ENCODE measurements at regions not wholly inside any gene's neighbourhood (a gene's known extent, or its start where the extent isn't known, plus 50 kb on each side); places are given as distances from the start of the nearest gene placed in this dataset.

GRCh38 chr4:130559268-130559667, 1463.3 kb downstream of the C4orf33 start:
- no peak for TF ChIP-seq POLR2AphosphoS5 (IDR thresholded peaks at IDR 0.05; ENCODE audit: insufficient read depth in 1 of 2, low read depth in 1 of 2)
- TF ChIP-seq CTCF (IDR thresholded peaks at IDR 0.05), result no peak
- no peak for TF ChIP-seq POLR2A (IDR thresholded peaks at IDR 0.05)
- Histone ChIP-seq H3K4me3 (no peak overlapping the region), H3K36me3 (no peaks in the 10 kb centered on the region), H3K27ac (no peak overlapping the region), H3K27me3 (no peaks in the 10 kb centered on the region), H3K9me3 (no peaks in the 10 kb centered on the region), H3K4me1 (no peaks in the 10 kb centered on the region)
- intact Hi-C loops (cut with DNase I), result no loop called here
- DNase-seq (ENCODE audit: extremely low spot score in 2 of 2), result no peak

- no peaks in the 10 kb centered on the region for H3K27me3 ChIP-seq
- no peaks in the 10 kb centered on the region for H3K9me3 ChIP-seq
- no peak for TF ChIP-seq POLR2A (IDR thresholded peaks at IDR 0.05)
- no peak for TF ChIP-seq POLR2AphosphoS5 (IDR thresholded peaks at IDR 0.05; ENCODE audit: insufficient read depth in 1 of 2, low read depth in 1 of 2)
- TF ChIP-seq CTCF (IDR thresholded peaks at IDR 0.05), result no peak
- no peak for DNase-seq (ENCODE audit: extremely low spot score in 2 of 2)
- H3K4me3 ChIP-seq, result peak overlapping the region; percentile 20 to 21
- H3K27ac ChIP-seq, result no peak overlapping the region
- intact Hi-C loops (cut with DNase I), result no loop called here
- H3K4me1 ChIP-seq, result no peaks in the 10 kb centered on the region
- H3K36me3 ChIP-seq, result no peaks in the 10 kb centered on the region
Measured at GRCh38 chr4:130563185-130563888, 1467.4 kb downstream of the C4orf33 start.

GRCh38 chr4:130563889-130564418, 1468.0 kb downstream of the C4orf33 start:
- Histone ChIP-seq H3K27me3 (no peaks in the 10 kb centered on the region), H3K4me3 (peak overlapping the region; percentile 20 to 21), H3K9me3 (no peaks in the 10 kb centered on the region), H3K36me3 (no peaks in the 10 kb centered on the region), H3K27ac (no peak overlapping the region), H3K4me1 (no peaks in the 10 kb centered on the region)
- TF ChIP-seq POLR2AphosphoS5 (IDR thresholded peaks at IDR 0.05; ENCODE audit: insufficient read depth in 1 of 2, low read depth in 1 of 2) (no peak), POLR2A (IDR thresholded peaks at IDR 0.05) (no peak), CTCF (IDR thresholded peaks at IDR 0.05) (no peak)
- intact Hi-C loops (cut with DNase I), result no loop called here
- DNase-seq (ENCODE audit: extremely low spot score in 2 of 2), result no peak

DNA sequence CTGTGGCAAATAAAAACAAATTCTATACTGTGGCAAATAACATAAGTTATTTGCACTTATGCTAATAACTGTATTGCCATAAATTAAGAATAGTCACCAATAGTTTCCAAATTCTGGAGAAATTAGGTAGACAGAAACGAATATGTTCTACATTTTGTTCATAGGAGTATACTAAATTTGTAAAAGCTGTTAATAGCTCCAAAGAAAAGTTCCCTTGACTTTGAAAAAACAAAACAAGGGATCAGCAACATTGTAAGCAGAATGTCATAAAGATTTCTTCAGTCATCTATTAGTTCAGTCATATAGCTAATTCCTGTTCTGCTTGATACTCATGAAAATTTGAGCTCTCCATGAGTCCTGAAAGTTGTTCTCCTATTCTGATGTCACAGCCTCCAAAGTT, 1472.8 kb downstream of the C4orf33 start:
- Histone ChIP-seq H3K27ac (no peak overlapping the region), H3K4me3 (no peak overlapping the region), H3K27me3 (no peaks in the 10 kb centered on the region)

More for the DNA sequence above, 1472.8 kb downstream of the C4orf33 start:
- no peaks in the 10 kb centered on the region for H3K36me3 ChIP-seq
- no peaks in the 10 kb centered on the region for H3K4me1 ChIP-seq
- intact Hi-C loops (cut with DNase I), result no loop called here
- no peak for DNase-seq (ENCODE audit: extremely low spot score in 2 of 2)
- H3K9me3 ChIP-seq, result no peaks in the 10 kb centered on the region
- no peak for TF ChIP-seq POLR2AphosphoS5 (IDR thresholded peaks at IDR 0.05; ENCODE audit: insufficient read depth in 1 of 2, low read depth in 1 of 2)
- no peak for TF ChIP-seq CTCF (IDR thresholded peaks at IDR 0.05)
- TF ChIP-seq POLR2A (IDR thresholded peaks at IDR 0.05), result no peak

Data from vagina (tissue), 2 donors.